Esophagus squamous epithelium (tissue), 5 donors: ENCODE measurements at regions not wholly inside any gene's neighbourhood (a gene's known extent, or its start where the extent isn't known, plus 50 kb on each side); places are given as distances from the start of the nearest gene placed in this dataset.

Experiments
- DNase-seq: peaks from one replicate; lab custom pipeline; 2025; lab: John Stamatoyannopoulos, UW
- H3K27ac ChIP-seq, 4 donors: fragments of 200-600 bp; sonication (generic); one replicate each; pipeline ENCODE4 v1.5.1; 2016 to 2019; ENCODE audit warnings: mild to moderate bottlenecking in 1 of 4
- H3K27me3 ChIP-seq, 4 donors: fragments of 200-600 bp; sonication (generic); 1 replicate in 3 of 4; 2 replicates in 1 of 4; pipeline versions ENCODE4 v1.5.1 to v1.6.0; 2017 to 2021; ENCODE audit warnings: antibody characterized with exemption in 1 of 4
- H3K36me3 ChIP-seq, 3 donors: fragments of 200-600 bp; sonication (generic); one replicate each; pipeline ENCODE4 v1.5.1; 2016 to 2019
- H3K4me1 ChIP-seq, 3 donors: fragments of 200-600 bp; sonication (generic); one replicate each; pipeline ENCODE4 v1.5.1; 2017 to 2019
- H3K4me3 ChIP-seq, 4 donors: fragments of 200-600 bp; sonication (generic); 1 replicate in 3 of 4; 2 replicates in 1 of 4; pipeline ENCODE4 v1.5.1; 2016 to 2019; ENCODE audit warnings: mild to moderate bottlenecking in 2 of 4, moderate library complexity in 1 of 4
- H3K9me3 ChIP-seq, 3 donors: fragments of 200-600 bp; sonication (generic); one replicate each; pipeline ENCODE4 v1.5.1; 2016 to 2019
- CTCF ChIP-seq, 6 experiments: fragments of 450-650 bp in 4 of 6; fragments of 200-600 bp in 2 of 6; sonication (generic) in 2 of 6; IDR thresholded peaks; one replicate each; pipeline ENCODE4 v1.5.1; 2016 to 2019; ENCODE audit warnings: antibody characterized with exemption in 6 of 6, mild to moderate bottlenecking in 4 of 6, moderate library complexity in 4 of 6
- POLR2A ChIP-seq, 4 donors: fragments of 450-650 bp; IDR thresholded peaks; one replicate each; pipeline ENCODE4 v1.6.1; 2017; ENCODE audit warnings: antibody characterized with exemption in 4 of 4, mild to moderate bottlenecking in 4 of 4, moderate library complexity in 3 of 4
- WGBS, 2 donors: methylation state at CpG; one replicate each; pipeline ENCODE4 v1.1.5; 2018; 5-methylcytosine and 5-hydroxymethylcytosine counted together
- intact Hi-C: fragments of 100-400 bp; cut with DNase I; formaldehyde crosslinking; loops from one replicate; pipeline ENCODE4 v1.15.0; 2022
- donor health status: DM: yes; HTN: yes; CAD: no.

GRCh38 chr5:39561421-39561820, 136.6 kb upstream of the DAB2 start:
- Histone ChIP-seq H3K4me3 (no peak overlapping the region), H3K36me3 (no peaks in the 10 kb centered on the region), H3K9me3 (no peaks in the 10 kb centered on the region), H3K27me3 (peaks cover 0 to 5% (median 0%) of the 10 kb centered on the region in 4 donors), H3K4me1 (no peaks in the 10 kb centered on the region), H3K27ac (no peak overlapping the region)
- no peak for DNase-seq
- 21 to 23% methylated on average over 2 of the region's 2 CpGs for WGBS, 2 donors
- intact Hi-C loops = no loop called here
- no peak for TF ChIP-seq CTCF (IDR thresholded peaks at IDR 0.05)
- TF ChIP-seq POLR2A (IDR thresholded peaks at IDR 0.05) = no peak

GRCh38 chr5:39560726-39561125, 135.9 kb upstream of the DAB2 start:
- Histone ChIP-seq H3K4me1 (no peaks in the 10 kb centered on the region), H3K27ac (no peak overlapping the region), H3K27me3 (peaks cover 0 to 5% (median 0%) of the 10 kb centered on the region in 4 donors), H3K4me3 (no peak overlapping the region), H3K9me3 (no peaks in the 10 kb centered on the region), H3K36me3 (no peaks in the 10 kb centered on the region)
- TF ChIP-seq POLR2A (IDR thresholded peaks at IDR 0.05) (no peak), CTCF (IDR thresholded peaks at IDR 0.05) (no peak)
- WGBS, 2 donors = 78 to 82% methylated on average over 2 of the region's 2 CpGs
- intact Hi-C loops = no loop called here
- no peak for DNase-seq

GRCh38 chr5:39559923-39560322, 135.1 kb upstream of the DAB2 start:
- TF ChIP-seq POLR2A (IDR thresholded peaks at IDR 0.05) (no peak), CTCF (IDR thresholded peaks at IDR 0.05) (no peak)
- no peak overlapping the region for H3K4me3 ChIP-seq
- intact Hi-C loops = no loop called here
- no peaks in the 10 kb centered on the region for H3K4me1 ChIP-seq
- no peak overlapping the region for H3K27ac ChIP-seq
- no peaks in the 10 kb centered on the region for H3K36me3 ChIP-seq
- no peak for DNase-seq
- H3K27me3 ChIP-seq = peaks cover 0 to 5% (median 0%) of the 10 kb centered on the region in 4 donors
- no peaks in the 10 kb centered on the region for H3K9me3 ChIP-seq
- 76 to 84% methylated on average over 2 of the region's 2 CpGs for WGBS, 2 donors

- peaks cover 0 to 5% (median 0%) of the 10 kb centered on the region in 4 donors for H3K27me3 ChIP-seq
- no peaks in the 10 kb centered on the region for H3K36me3 ChIP-seq
- no peak overlapping the region for H3K4me3 ChIP-seq
- intact Hi-C loops = no loop called here
- no peaks in the 10 kb centered on the region for H3K9me3 ChIP-seq
- no peak overlapping the region for H3K27ac ChIP-seq
- H3K4me1 ChIP-seq = no peaks in the 10 kb centered on the region
- no peak for TF ChIP-seq POLR2A (IDR thresholded peaks at IDR 0.05)
- TF ChIP-seq CTCF (IDR thresholded peaks at IDR 0.05) = no peak
- 68 to 73% methylated on average over 3 of the region's 3 CpGs for WGBS, 2 donors
- no peak for DNase-seq
Measured at GRCh38 chr5:39558541-39558940, 133.8 kb upstream of the DAB2 start.

GRCh38 chr5:39555788-39556187, 131.0 kb upstream of the DAB2 start:
- Histone ChIP-seq H3K9me3 (no peaks in the 10 kb centered on the region), H3K27me3 (no peaks in the 10 kb centered on the region), H3K4me1 (no peaks in the 10 kb centered on the region), H3K4me3 (no peak overlapping the region), H3K36me3 (no peaks in the 10 kb centered on the region), H3K27ac (no peak overlapping the region)
- no peak for TF ChIP-seq POLR2A (IDR thresholded peaks at IDR 0.05)
- no peak for TF ChIP-seq CTCF (IDR thresholded peaks at IDR 0.05)
- intact Hi-C loops = no loop called here
- 62 to 71% methylated on average over 4 of the region's 4 CpGs for WGBS, 2 donors
- DNase-seq = no peak
